GM18868 (cell line): ENCODE measurements at regions not wholly inside any gene's neighbourhood (a gene's known extent, or its start where the extent isn't known, plus 50 kb on each side); places are given as distances from the start of the nearest gene placed in this dataset.
"Not testable (repeated sequence)": the region's sequence is repeated elsewhere in the genome, so short reads cannot be mapped to it uniquely, and the experiment has no call there.

Experiments used
- ATAC-seq: cut with Tn5 transposase; IDR thresholded peaks from one replicate; pipeline ENCODE4 v1.9.1; 2021; ENCODE audit warnings: mild to moderate bottlenecking, moderate library complexity; ENCODE audit not compliant: unreplicated experiment

- ATAC-seq = no peak
These were observed 75.7 kb upstream of the IRX4 start for GRCh38 chr5:1958211-1959010.

- no peak for ATAC-seq
These were observed 72.9 kb upstream of the IRX4 start for GRCh38 chr5:1955586-1955985.

DNA sequence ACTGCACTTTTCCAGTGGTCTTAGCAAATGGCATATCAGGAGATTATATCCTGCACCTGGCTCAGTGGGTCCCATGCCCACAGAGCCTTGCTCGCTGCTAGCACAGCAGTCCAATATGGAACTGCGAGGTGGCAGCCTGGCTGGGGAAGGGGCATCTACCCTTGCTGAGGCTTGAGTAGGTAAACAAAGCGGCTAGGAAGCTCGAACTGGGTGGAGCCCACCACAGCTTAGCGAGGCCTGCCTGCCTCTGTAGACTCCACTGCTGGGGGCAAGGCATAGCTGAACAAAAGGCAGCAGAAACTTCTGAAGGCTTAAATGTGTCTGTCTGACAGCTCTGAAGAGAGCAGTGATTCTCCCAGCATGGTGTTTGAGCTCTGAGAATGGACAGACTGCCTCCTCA lies 71.0 kb upstream of the IRX4 start:
- not testable (repeated sequence) for ATAC-seq

GRCh38 chr5:1952444-1953099 lies 69.8 kb upstream of the IRX4 start:
- ATAC-seq = no peak

- no peak for ATAC-seq
These were observed 69.3 kb upstream of the IRX4 start for GRCh38 chr5:1952021-1952420.

DNA sequence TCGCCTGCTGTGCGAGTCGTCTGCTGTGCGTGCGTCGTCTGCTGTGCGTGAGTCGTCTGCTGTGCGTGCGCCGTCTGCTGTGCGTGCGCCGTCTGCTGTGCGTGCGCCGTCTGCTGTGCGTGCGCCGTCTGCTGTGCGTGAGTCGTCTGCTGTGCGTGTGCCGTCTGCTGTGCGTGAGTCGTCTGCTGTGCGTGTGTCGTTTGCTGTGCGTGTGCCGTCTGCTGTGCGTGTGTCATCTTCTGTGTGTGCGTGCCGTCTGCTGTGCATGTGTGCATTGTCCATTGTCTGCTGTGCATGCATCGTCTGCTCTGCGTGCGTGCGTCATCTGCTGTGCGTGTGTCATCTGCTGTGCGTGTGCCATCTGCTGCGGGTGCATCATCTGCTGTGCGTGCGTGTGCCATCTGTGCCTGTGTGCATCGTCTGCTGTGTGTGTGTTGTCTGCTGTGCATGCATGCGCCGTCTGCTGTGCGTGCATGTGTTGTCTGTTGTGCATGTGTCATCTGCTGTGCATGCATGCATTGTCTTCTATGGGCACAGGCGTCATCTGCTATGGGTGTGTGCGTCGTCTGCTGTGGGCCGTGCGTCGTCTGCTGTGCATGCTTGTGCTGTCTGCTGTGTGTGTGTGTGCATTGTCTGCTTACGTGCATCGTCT lies 68.6 kb upstream of the IRX4 start:
- ATAC-seq = no peak

GRCh38 chr5:1950708-1951103 lies 68.0 kb upstream of the IRX4 start:
- no peak for ATAC-seq

DNA sequence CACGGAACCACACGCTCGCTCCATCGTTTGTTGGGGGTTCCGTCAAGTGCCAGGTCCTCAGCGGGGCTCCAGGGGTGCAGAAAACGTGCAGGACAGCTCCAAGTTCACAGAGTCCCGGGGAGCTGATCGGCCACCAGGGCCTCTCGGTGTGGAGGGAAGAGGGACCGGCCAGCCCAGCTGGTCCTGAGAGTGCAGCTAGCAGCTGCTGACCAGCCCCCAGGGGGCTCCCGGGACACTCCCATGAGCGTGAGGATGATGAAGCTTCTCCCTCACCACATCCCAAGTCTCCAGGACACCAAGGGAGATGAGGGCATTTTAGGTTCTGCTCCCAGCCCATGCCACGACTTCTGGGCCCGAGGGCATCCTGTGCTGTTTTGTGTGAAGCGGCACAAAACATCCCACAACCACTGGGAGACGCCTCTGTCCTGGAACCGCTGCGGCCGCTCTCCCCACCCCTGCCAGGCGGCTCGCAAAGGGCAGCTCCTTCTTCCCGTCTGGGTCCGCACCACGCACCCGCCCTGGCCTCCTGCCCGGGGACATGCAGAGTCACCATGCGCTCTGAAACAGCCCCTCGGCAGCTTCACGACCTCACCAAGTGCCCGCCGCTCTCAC lies 67.5 kb upstream of the IRX4 start:
- no peak for ATAC-seq

- no peak for ATAC-seq
These were observed 66.5 kb upstream of the IRX4 start for GRCh38 chr5:1949253-1949652.

GRCh38 chr5:1948663-1949191 lies 66.0 kb upstream of the IRX4 start:
- ATAC-seq = no peak

DNA sequence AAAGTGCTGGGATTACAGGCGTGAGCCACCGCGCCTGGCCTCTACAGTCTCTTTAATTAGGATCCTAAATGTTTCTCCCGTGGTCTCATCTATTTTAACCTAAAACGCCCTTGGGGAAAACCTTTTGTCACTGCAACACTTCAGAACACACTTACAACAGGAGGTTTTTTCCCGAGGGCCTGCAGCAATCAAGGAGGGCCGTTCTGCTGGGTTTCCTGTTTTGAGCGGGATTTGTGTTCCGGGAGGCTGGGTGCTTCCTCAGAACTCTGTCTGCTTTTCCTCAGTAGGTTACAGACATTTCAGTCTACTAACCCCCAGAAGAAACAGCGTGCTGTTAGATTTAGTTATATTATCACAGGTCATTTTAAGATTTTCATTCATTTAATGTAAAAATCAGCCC lies 65.4 kb upstream of the IRX4 start:
- no peak for ATAC-seq

DNA sequence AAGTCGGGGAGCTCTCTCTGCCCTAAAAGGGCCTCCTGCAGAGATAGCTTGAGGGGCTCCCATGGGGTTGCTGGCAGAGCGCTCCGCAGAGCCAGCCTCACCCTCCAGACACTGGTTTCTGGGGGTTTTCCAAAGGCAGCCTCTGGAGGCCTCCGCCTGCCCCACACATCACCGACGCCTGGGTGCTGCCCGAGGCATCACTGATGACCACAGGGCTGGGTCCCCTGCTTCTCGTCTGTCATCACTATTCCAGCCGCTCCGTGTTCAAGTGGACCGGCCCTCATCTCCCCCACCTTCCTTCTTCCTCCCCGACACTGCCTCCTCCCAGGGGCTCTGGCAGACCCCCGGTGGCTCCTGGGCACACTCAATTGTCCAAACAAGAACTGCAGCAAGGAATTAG lies 64.1 kb upstream of the IRX4 start:
- ATAC-seq = no peak

DNA sequence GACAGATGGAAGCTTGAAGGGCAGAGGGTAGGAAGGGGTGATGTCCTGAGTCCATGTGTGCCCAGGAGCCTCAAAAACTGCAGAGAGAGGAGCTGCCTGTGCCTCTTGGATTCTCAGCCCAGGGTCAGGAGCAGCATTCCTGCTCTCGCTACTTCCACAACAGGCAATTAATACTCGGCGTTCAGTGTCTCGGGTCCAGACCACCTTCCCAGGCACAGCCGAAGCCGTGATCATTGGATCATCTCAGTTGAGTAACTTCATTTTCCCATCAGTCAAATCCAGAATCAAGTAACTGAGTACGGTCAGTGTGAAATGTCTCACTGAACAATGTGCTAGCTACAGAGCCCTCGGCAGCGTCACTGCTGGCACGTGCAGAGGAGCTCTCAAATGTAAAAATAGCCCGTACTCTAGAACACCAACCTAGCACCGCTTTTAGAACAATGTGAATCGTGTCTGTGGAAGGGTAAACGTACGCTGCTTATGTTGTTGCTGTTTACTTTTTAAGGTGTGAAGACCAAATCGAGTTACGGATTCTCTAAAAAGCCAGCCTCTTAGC lies 63.5 kb upstream of the IRX4 start:
- ATAC-seq = no peak

- ATAC-seq = no peak
These were observed 62.9 kb upstream of the IRX4 start for GRCh38 chr5:1945606-1946005.

DNA sequence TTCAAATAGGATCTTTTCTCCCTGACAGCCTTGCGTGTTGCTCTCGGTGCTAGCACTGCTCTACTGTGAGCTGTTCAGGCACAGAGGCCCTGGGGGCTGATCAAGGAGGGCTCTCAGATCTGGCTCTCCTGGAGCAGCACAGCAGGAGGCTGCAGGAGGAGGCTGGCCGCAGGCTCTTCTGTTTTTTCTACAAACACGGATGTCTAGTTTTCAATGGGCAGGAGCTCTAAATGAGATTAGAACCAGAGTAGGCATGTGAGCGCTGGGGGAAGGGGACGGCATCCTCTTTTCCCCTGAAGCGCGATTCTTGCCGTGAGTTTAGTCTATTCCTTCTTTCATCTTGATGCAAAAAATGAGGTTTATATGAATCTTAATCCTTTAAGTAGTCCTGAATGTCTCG lies 61.7 kb upstream of the IRX4 start:
- no peak for ATAC-seq

- no peak for ATAC-seq
These were observed 60.8 kb upstream of the IRX4 start for GRCh38 chr5:1943481-1943880.

DNA sequence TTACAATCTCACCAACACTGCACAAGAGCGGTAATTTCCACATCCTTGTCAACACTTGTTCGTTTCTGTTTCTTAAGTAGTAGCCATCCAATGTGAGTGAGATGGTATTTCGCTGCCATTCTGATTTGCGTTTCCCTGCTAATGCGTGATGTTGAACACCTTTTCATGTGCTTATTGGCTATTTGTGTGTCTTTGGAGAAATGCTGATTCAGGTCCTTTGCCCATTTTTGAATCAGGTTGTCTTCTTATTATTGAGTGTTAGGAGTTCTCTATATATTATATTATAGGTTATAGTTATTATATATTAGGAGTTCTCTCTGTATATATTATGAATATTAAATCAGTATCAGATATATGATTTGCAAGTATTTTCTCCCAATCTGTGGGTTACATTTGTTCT lies 59.9 kb upstream of the IRX4 start:
- no peak for ATAC-seq

DNA sequence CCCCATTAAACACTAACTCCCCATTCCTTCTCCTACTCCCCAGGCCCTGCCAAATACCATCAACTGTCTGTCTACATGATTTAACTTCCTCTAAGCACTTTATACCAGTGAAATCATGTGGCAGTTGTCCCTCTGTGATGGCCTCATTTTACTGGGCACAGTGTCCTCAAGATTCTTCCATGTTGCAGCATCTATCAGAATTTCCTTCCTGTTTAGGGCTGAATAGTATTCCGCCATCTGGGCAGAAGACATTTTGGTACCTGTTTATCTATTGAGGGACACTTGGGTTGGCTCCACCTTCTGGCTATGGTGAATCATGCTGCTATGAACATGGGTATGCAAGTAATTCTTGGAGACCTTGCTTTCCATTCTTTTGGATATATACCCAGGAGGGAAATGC lies 59.4 kb upstream of the IRX4 start:
- no peak for ATAC-seq

DNA sequence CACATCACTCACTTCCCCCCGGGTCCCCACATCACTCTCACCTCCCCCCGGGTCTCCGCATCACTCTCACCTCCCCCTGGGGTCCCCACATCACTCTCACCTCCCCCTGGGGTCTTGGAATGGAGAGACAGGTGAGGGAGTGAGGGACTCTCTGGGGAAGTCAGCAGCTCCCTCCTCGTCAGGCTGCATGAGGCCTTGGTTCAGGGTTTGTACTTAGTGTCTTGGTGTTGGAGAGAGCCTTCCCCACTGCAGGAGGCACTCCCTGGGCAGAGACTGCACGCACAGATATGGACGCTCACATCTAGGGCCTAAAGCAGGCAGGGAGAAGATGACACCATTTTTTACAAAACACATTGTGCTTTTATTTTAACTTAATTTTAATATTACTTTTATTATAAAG lies 56.5 kb upstream of the IRX4 start:
- ATAC-seq = no peak

DNA sequence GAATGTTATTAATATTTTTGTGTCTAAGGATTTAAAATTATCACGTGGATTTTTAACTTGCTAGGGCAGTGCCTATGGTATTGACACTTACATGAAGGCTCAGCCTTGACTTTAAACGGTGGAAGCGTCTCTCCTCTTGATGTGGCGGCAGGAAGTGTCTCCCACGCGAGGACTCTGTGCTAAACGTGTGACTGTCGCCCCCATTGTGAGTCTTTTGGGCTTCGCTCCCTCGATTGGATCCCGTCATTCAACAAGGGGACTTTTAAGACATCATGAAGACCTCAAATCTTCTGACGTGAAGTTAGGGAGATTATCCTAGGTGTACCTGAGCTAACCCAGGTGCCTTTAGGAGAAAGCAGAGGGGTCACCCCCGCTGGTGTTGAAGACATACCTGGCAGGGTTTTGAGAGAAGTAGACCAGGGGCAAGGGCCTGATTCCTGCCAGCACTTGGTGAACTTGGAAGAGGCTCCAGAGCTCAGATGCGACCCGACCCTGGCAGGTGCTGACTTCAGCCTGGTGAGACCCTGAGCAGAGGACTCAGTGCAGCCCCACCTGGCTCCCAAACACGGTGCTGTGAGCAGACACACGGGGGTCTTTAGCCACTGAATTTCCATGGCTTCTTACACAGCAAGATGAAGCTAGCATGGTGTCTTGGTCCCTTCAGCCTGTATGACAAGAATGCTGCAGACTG lies 55.7 kb upstream of the IRX4 start:
- no peak for ATAC-seq

- no peak for ATAC-seq
These were observed 54.9 kb upstream of the IRX4 start for GRCh38 chr5:1937590-1937989.
